ENCODE measurements at regions not wholly inside any gene's neighbourhood (a gene's known extent, or its start where the extent isn't known, plus 50 kb on each side); places are given as distances from the start of the nearest gene placed in this dataset.
"Not testable (repeated sequence)": the region's sequence is repeated elsewhere in the genome, so short reads cannot be mapped to it uniquely, and the experiment has no call there.

- Histone ChIP-seq H3K36me3 (no peaks in the 10 kb centered on the region), H4K20me1 (ENCODE audit: low read depth) (no peaks in the 10 kb centered on the region), H3K27ac (no peak overlapping the region), H3K9me3 (ENCODE audit: low read depth) (no peaks in the 10 kb centered on the region), H3K79me2 (ENCODE audit: low read depth) (no peaks in the 10 kb centered on the region), H3K4me2 (no peak overlapping the region), H3K4me3 (no peak overlapping the region), H3K4me1 (peaks cover 17% of the 10 kb centered on the region), H3K9ac (no peak overlapping the region), H2AFZ (replicated peaks) (no peak overlapping the region), H3K27me3 (no peaks in the 10 kb centered on the region), H3F3A (ENCODE audit: low read depth) (no peaks in the 10 kb centered on the region)
- DNase-seq (ENCODE audit: low spot score): peak; percentile 32
- TF ChIP-seq EZH2 (IDR thresholded peaks at IDR 0.05) (no peak), CTCF (IDR thresholded peaks at IDR 0.05) (no peak), EZH2phosphoT487 (IDR thresholded peaks at IDR 0.05) (no peak)
- Mint-ChIP-seq H3K36me3 (no peaks in the 10 kb centered on the region), H3K4me1 (peaks cover 9% of the 10 kb centered on the region), H3K4me3 (no peak overlapping the region), H3K27me3 (ENCODE audit: insufficient read depth, low read depth) (no peaks in the 10 kb centered on the region), H3K27ac (no peak overlapping the region), H3K9me3 (no peaks in the 10 kb centered on the region)
Observed at GRCh38 chr11:87892291-87892690, 283.0 kb downstream of the RAB38 start.

- Mint-ChIP-seq H3K4me3 (no peak overlapping the region), H3K4me1 (peaks cover 5% of the 10 kb centered on the region), H3K36me3 (no peaks in the 10 kb centered on the region), H3K27me3 (ENCODE audit: insufficient read depth, low read depth) (no peaks in the 10 kb centered on the region), H3K9me3 (peaks cover 2% of the 10 kb centered on the region), H3K27ac (no peak overlapping the region)
- Histone ChIP-seq H3K27me3 (no peaks in the 10 kb centered on the region), H3K9ac (no peak overlapping the region), H3K4me3 (no peak overlapping the region), H3K36me3 (no peaks in the 10 kb centered on the region), H3K4me2 (no peak overlapping the region), H3K4me1 (peaks cover 7% of the 10 kb centered on the region), H4K20me1 (ENCODE audit: low read depth) (no peaks in the 10 kb centered on the region), H2AFZ (replicated peaks) (no peak overlapping the region), H3K27ac (no peak overlapping the region), H3K79me2 (ENCODE audit: low read depth) (no peaks in the 10 kb centered on the region), H3F3A (ENCODE audit: low read depth) (no peaks in the 10 kb centered on the region), H3K9me3 (ENCODE audit: low read depth) (no peaks in the 10 kb centered on the region)
- no peak for DNase-seq (ENCODE audit: low spot score)
- TF ChIP-seq CTCF (IDR thresholded peaks at IDR 0.05): no peak
- no peak for TF ChIP-seq EZH2 (IDR thresholded peaks at IDR 0.05)
- TF ChIP-seq EZH2phosphoT487 (IDR thresholded peaks at IDR 0.05): no peak
Observed at GRCh38 chr11:87889126-87889525, 286.1 kb downstream of the RAB38 start.

GRCh38 chr11:87885084-87885483 is 290.2 kb downstream of the RAB38 start:
- not testable (repeated sequence) for H3K4me3 Mint-ChIP-seq; H3K4me1 ChIP-seq; H3K27ac Mint-ChIP-seq; H3K9ac ChIP-seq; H3K4me1 Mint-ChIP-seq; H3K27ac ChIP-seq; H3K36me3 ChIP-seq; H3K27me3 ChIP-seq; H3K9me3 ChIP-seq (ENCODE audit: low read depth); H3F3A ChIP-seq (ENCODE audit: low read depth); H3K4me3 ChIP-seq; H3K9me3 Mint-ChIP-seq; DNase-seq (ENCODE audit: low spot score); H3K27me3 Mint-ChIP-seq (ENCODE audit: insufficient read depth, low read depth); H3K4me2 ChIP-seq; H4K20me1 ChIP-seq (ENCODE audit: low read depth); H2AFZ ChIP-seq (replicated peaks); H3K79me2 ChIP-seq (ENCODE audit: low read depth); H3K36me3 Mint-ChIP-seq

- no peaks in the 10 kb centered on the region for H3K36me3 Mint-ChIP-seq
- Histone ChIP-seq H3K9me3 (ENCODE audit: low read depth) (no peaks in the 10 kb centered on the region), H3F3A (ENCODE audit: low read depth) (no peaks in the 10 kb centered on the region), H3K27ac (no peak overlapping the region), H3K27me3 (no peaks in the 10 kb centered on the region), H3K9ac (no peak overlapping the region), H3K4me3 (no peak overlapping the region), H3K36me3 (no peaks in the 10 kb centered on the region), H2AFZ (replicated peaks) (no peak overlapping the region), H3K4me2 (no peak overlapping the region), H4K20me1 (ENCODE audit: low read depth) (no peaks in the 10 kb centered on the region), H3K4me1 (no peaks in the 10 kb centered on the region), H3K79me2 (ENCODE audit: low read depth) (no peaks in the 10 kb centered on the region)
- DNase-seq (ENCODE audit: low spot score): no peak
- H3K27me3 Mint-ChIP-seq (ENCODE audit: insufficient read depth, low read depth): no peaks in the 10 kb centered on the region
- no peak overlapping the region for H3K4me3 Mint-ChIP-seq
- TF ChIP-seq CTCF (IDR thresholded peaks at IDR 0.05): no peak
- TF ChIP-seq EZH2phosphoT487 (IDR thresholded peaks at IDR 0.05): no peak
- TF ChIP-seq EZH2 (IDR thresholded peaks at IDR 0.05): no peak
- no peaks in the 10 kb centered on the region for H3K9me3 Mint-ChIP-seq
- no peaks in the 10 kb centered on the region for H3K4me1 Mint-ChIP-seq
- H3K27ac Mint-ChIP-seq: no peak overlapping the region
Observed at GRCh38 chr11:87879118-87879517, 296.1 kb downstream of the RAB38 start.
